ENCODE measurements at regions not wholly inside any gene's neighbourhood (a gene's known extent, or its start where the extent isn't known, plus 50 kb on each side); places are given as distances from the start of the nearest gene placed in this dataset.

DNA sequence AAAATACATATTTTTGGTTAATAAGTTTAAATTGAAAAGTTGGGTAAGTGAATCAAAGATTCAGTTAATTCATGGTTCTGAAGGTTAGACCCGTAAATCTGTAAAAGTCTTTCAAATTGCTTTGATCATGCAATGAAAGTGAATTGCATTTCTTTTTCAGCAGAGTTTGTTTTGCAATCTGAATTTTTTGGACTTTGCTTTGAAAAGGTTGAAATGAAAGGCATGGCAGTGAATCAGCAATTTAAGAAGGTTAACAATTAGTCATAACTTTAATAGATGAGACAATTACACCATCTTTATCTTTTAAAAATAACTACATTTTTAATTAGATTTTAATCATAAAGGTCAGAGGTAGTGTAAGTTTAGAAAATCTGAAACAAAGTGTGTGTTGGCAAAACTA lies 310.9 kb upstream of the KCNJ16 start:
- no peaks in the 10 kb centered on the region for H3K27me3 ChIP-seq
- TF ChIP-seq EP300 (IDR thresholded peaks at IDR 0.05): no peak
- no peak overlapping the region for H3K4me3 ChIP-seq
- peaks cover 3% of the 10 kb centered on the region for H3K4me1 ChIP-seq (ENCODE audit: insufficient read depth)
- H3K36me3 ChIP-seq: no peaks in the 10 kb centered on the region
- no peaks in the 10 kb centered on the region for H3K9me3 ChIP-seq
- no peak overlapping the region for H3K27ac ChIP-seq
- no peak for DNase-seq
- intact Hi-C loops (cut with DNase I): no loop called here
- WGBS, 3 donors: 52 to 76% (median 59%) methylated on average over 1 of the region's 1 CpG

DNA sequence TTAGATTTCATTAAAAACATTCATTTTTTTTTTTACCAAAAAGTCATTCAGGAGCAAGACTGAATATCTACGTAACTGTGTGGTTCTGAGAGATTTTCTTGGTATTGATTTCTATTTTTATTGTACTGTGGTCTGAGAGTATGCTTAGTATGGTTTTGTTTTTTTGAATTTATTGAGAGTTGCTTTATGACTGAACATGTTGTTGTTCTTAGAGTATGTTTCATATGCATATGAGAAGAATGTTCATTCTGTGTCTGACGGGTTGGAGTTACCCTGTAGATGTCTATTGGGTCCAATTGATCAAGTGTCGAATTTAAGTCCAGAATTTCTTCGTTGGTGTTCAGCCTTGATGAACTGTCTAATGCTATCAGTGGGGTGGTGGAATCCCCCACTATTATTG lies 306.0 kb upstream of the KCNJ16 start:
- Histone ChIP-seq H3K27ac (no peak overlapping the region), H3K27me3 (no peaks in the 10 kb centered on the region), H3K4me1 (ENCODE audit: insufficient read depth) (no peaks in the 10 kb centered on the region), H3K4me3 (no peak overlapping the region), H3K36me3 (no peaks in the 10 kb centered on the region), H3K9me3 (no peaks in the 10 kb centered on the region)
- 86 to 95% (median 90%) methylated on average over 4 of the region's 4 CpGs for WGBS, 3 donors
- TF ChIP-seq, protein P1, sequence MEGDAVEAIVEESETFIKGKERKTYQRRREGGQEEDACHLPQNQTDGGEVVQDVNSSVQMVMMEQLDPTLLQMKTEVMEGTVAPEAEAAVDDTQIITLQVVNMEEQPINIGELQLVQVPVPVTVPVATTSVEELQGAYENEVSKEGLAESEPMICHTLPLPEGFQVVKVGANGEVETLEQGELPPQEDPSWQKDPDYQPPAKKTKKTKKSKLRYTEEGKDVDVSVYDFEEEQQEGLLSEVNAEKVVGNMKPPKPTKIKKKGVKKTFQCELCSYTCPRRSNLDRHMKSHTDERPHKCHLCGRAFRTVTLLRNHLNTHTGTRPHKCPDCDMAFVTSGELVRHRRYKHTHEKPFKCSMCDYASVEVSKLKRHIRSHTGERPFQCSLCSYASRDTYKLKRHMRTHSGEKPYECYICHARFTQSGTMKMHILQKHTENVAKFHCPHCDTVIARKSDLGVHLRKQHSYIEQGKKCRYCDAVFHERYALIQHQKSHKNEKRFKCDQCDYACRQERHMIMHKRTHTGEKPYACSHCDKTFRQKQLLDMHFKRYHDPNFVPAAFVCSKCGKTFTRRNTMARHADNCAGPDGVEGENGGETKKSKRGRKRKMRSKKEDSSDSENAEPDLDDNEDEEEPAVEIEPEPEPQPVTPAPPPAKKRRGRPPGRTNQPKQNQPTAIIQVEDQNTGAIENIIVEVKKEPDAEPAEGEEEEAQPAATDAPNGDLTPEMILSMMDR (IDR thresholded peaks at IDR 0.05): no peak
- DNase-seq: no peak
- intact Hi-C loops (cut with DNase I): no loop called here

DNA sequence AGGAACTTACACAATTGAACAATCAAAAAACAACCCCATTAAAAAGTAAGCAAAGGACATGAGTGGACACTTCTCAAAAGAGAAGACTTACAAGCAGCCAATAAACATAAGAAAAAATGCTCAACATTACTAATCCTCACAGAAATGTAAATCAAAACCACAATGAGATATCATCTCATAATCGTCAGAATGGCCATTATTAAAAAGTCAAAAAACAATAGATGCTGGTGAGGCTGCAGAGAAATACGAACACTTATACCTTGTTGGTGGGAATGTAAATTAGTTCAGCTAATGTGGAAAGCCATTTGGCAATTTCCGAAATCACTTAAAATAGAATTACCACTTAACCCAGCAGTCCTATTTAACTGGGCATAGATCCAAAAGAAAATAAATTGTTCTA lies 301.9 kb upstream of the KCNJ16 start:
- 61 to 65% (median 61%) methylated on average over 3 of the region's 3 CpGs for WGBS, 3 donors
- Histone ChIP-seq H3K9me3 (no peaks in the 10 kb centered on the region), H3K4me1 (ENCODE audit: insufficient read depth) (no peaks in the 10 kb centered on the region), H3K27me3 (no peaks in the 10 kb centered on the region), H3K27ac (no peak overlapping the region), H3K4me3 (no peak overlapping the region), H3K36me3 (no peaks in the 10 kb centered on the region)
- DNase-seq: no peak
- no peak for TF ChIP-seq POLR2A (IDR thresholded peaks at IDR 0.05)
- intact Hi-C loops (cut with DNase I): no loop called here

DNA sequence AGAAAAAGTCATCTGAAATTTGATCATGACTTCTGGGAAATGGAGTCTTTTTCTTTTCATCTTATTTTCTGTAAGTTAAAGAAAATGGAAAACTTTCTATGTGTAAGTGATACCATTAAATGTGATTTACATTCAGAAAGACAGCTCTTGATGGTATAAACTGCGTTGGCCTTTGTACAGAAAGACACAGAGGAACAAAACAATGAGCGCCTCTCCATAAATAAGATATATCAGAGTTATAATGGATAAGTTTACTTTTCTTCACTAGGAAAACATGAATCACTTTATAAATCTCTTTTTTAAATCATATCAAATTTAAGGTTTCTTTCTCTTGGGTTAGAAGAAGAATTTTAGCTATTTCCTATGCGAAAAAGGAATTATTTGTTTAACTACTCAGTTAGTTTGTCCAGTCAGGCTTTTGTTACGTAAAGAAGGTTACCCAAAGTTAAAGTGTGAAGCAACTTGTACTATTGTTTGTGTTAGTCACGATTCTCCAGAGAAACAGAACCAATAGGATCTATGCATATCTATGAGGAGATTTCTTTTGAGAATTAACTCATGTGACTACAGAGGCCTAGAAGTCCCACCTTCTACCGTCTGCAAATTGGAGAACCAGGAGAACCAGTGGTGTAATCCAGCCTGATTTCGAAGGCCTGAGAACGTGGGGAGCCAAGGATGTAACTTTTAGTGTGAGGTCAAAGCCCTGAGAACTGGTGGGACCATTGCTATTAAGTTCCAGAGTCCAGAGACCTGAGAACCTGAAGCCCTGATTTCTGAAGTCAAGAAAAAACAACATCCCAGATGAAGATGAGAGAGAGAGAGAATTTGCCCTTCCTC lies 295.4 kb upstream of the KCNJ16 start:
- Histone ChIP-seq H3K4me3 (no peak overlapping the region), H3K27ac (no peak overlapping the region), H3K9me3 (no peaks in the 10 kb centered on the region), H3K36me3 (no peaks in the 10 kb centered on the region), H3K27me3 (no peaks in the 10 kb centered on the region), H3K4me1 (ENCODE audit: insufficient read depth) (no peaks in the 10 kb centered on the region)
- WGBS, 3 donors: 80 to 90% (median 89%) methylated on average over 8 of the region's 8 CpGs
- DNase-seq: no peak
- intact Hi-C loops (cut with DNase I): no loop called here
- no peak for TF ChIP-seq EP300 (IDR thresholded peaks at IDR 0.05)
- TF ChIP-seq, protein P1 (IDR thresholded peaks at IDR 0.05): no peak

DNA sequence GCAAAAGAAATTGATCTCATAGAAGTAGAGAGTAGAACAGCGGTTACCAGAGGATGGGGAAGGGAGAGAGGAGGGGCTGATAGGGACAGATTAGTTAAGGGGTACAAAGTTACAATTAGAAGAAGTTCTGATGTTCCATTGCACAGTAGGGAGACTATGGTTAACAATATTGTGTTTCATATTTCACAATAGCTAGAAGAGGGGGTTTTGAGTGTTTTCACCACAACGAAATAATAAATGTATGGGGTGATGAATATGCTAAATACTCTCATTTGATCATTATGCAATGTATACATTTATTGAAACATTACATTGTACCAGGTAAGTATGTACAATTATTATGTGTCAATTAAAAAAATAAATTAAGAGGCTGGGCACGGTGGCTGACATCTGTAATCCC lies 291.2 kb upstream of the KCNJ16 start:
- H3K27ac ChIP-seq: no peak overlapping the region
- TF ChIP-seq POLR2A (IDR thresholded peaks at IDR 0.05) (no peak), EP300 (IDR thresholded peaks at IDR 0.05) (no peak)
- TF ChIP-seq, protein P1 (IDR thresholded peaks at IDR 0.05): no peak
- no peaks in the 10 kb centered on the region for H3K36me3 ChIP-seq
- H3K9me3 ChIP-seq: no peaks in the 10 kb centered on the region
- WGBS, 3 donors: 86 to 89% (median 88%) methylated on average over 3 of the region's 3 CpGs
- no peaks in the 10 kb centered on the region for H3K4me1 ChIP-seq (ENCODE audit: insufficient read depth)
- no peaks in the 10 kb centered on the region for H3K27me3 ChIP-seq
- intact Hi-C loops (cut with DNase I): no loop called here
- DNase-seq: no peak
- no peak overlapping the region for H3K4me3 ChIP-seq

All from ovary (tissue), 7 donors.